HG03045 (cell line): ENCODE measurements at regions not wholly inside any gene's neighbourhood (a gene's known extent, or its start where the extent isn't known, plus 50 kb on each side); places are given as distances from the start of the nearest gene placed in this dataset.
"Not testable (repeated sequence)": the region's sequence is repeated elsewhere in the genome, so short reads cannot be mapped to it uniquely, and the experiment has no call there.

ENCODE experiments used
- ATAC-seq: cut with Tn5 transposase; IDR thresholded peaks from one replicate; pipeline ENCODE4 v1.9.1; 2021; ENCODE audit warnings: mild to moderate bottlenecking, moderate library complexity; ENCODE audit not compliant: unreplicated experiment

- no peak for ATAC-seq
Observed at GRCh38 chr10:33715303-33715975, 381.0 kb upstream of the NRP1 start.

- no peak for ATAC-seq
Observed at GRCh38 chr10:33712825-33713224, 378.4 kb upstream of the NRP1 start.

GRCh38 chr10:33710006-33710405 lies 375.5 kb upstream of the NRP1 start:
- ATAC-seq = no peak

GRCh38 chr10:33709008-33709753 lies 374.7 kb upstream of the NRP1 start:
- no peak for ATAC-seq

- ATAC-seq = no peak
Observed at GRCh38 chr10:33708561-33708960, 374.1 kb upstream of the NRP1 start.

- no peak for ATAC-seq
Observed at GRCh38 chr10:33706746-33707145, 372.3 kb upstream of the NRP1 start.

GRCh38 chr10:33706191-33706590 lies 371.7 kb upstream of the NRP1 start:
- ATAC-seq = no peak

- no peak for ATAC-seq
Observed at GRCh38 chr10:33704214-33704830, 369.9 kb upstream of the NRP1 start.

- no peak for ATAC-seq
Observed at GRCh38 chr10:33703501-33704213, 369.2 kb upstream of the NRP1 start.

GRCh38 chr10:33698033-33698432 lies 363.6 kb upstream of the NRP1 start:
- no peak for ATAC-seq

GRCh38 chr10:33697016-33697415 lies 362.5 kb upstream of the NRP1 start:
- no peak for ATAC-seq

- no peak for ATAC-seq
Observed at GRCh38 chr10:33695536-33695935, 361.1 kb upstream of the NRP1 start.

- ATAC-seq = not testable (repeated sequence)
Observed at GRCh38 chr10:33690536-33690935, 356.1 kb upstream of the NRP1 start.

- no peak for ATAC-seq
Observed at GRCh38 chr10:33688506-33688905, 354.0 kb upstream of the NRP1 start.

GRCh38 chr10:33684211-33684611 lies 349.7 kb upstream of the NRP1 start:
- ATAC-seq = no peak

- no peak for ATAC-seq
Observed at GRCh38 chr10:33681595-33681994, 347.1 kb upstream of the NRP1 start.

- no peak for ATAC-seq
Observed at GRCh38 chr10:33680036-33680435, 345.6 kb upstream of the NRP1 start.

- no peak for ATAC-seq
Observed at GRCh38 chr10:33676606-33677339, 342.3 kb upstream of the NRP1 start.

GRCh38 chr10:33674986-33675599 lies 340.6 kb upstream of the NRP1 start:
- no peak for ATAC-seq

- ATAC-seq = no peak
Observed at GRCh38 chr10:33674491-33674890, 340.0 kb upstream of the NRP1 start.
